GM23338 (cell line): ENCODE measurements at regions not wholly inside any gene's neighbourhood (a gene's known extent, or its start where the extent isn't known, plus 50 kb on each side); places are given as distances from the start of the nearest gene placed in this dataset.

Experiments used
- ATAC-seq: fragments of 200-7000 bp; cut with Tn5 transposase; 3 replicates; pipeline ENCODE4 v1.9.1; 2020
- DNase-seq: peaks from one replicate; pipeline ENCODE4 v3.0.0-alpha.2; 2015; ENCODE audit warnings: low spot score
- H2AFZ ChIP-seq: fragments of 200-600 bp; sonication (generic); 2 replicates; pipeline ENCODE4 v1.8.0; 2016; ENCODE audit warnings: antibody characterized with exemption, mild to moderate bottlenecking, moderate library complexity
- H3F3A ChIP-seq: fragments of 200-600 bp; sonication (generic); replicated peaks from 2 replicates; pipeline ENCODE4 v1.8.0; 2017; ENCODE audit warnings: antibody characterized with exemption, mixed run types, low read depth
- H3K27ac ChIP-seq: fragments of 200-600 bp; sonication (generic); 2 replicates; pipeline ENCODE4 v1.6.1; 2016; ENCODE audit warnings: low read depth
- H3K27me3 ChIP-seq: fragments of 200-600 bp; sonication (generic); 2 replicates; pipeline ENCODE4 v1.8.0; 2016; ENCODE audit warnings: mild to moderate bottlenecking, mixed run types, moderate library complexity; ENCODE audit not compliant: insufficient read depth
- H3K36me3 ChIP-seq: fragments of 200-600 bp; sonication (generic); 2 replicates; pipeline ENCODE4 v1.8.0; 2016; ENCODE audit warnings: mild to moderate bottlenecking; ENCODE audit not compliant: insufficient read depth
- H3K4me1 ChIP-seq: fragments of 200-600 bp; sonication (generic); 2 replicates; pipeline ENCODE4 v1.8.0; 2016; ENCODE audit warnings: mild to moderate bottlenecking, moderate library complexity; ENCODE audit not compliant: insufficient read depth
- H3K4me2 ChIP-seq: fragments of 200-600 bp; sonication (generic); 2 replicates; pipeline ENCODE4 v1.7.1; 2017; ENCODE audit warnings: mixed run types
- H3K4me3 ChIP-seq: fragments of 200-600 bp; sonication (generic); 2 replicates; pipeline ENCODE4 v1.6.1; 2016; ENCODE audit warnings: mixed run types
- H3K79me2 ChIP-seq: fragments of 200-600 bp; sonication (generic); replicated peaks from 2 replicates; pipeline ENCODE4 v1.8.0; 2017; ENCODE audit warnings: mild to moderate bottlenecking; ENCODE audit not compliant: insufficient read depth
- H3K9me2 ChIP-seq: fragments of 200-600 bp; sonication (generic); 2 replicates; pipeline ENCODE4 v1.8.0; 2017; ENCODE audit not compliant: insufficient read depth
- H4K20me1 ChIP-seq: fragments of 200-600 bp; sonication (generic); replicated peaks from 2 replicates; pipeline ENCODE4 v1.8.0; 2017; ENCODE audit warnings: mild to moderate bottlenecking; ENCODE audit not compliant: insufficient read depth
- H3K27ac Mint-ChIP-seq: 2 replicates; pipeline ENCODE4 v1.8.0; 2020; ENCODE audit warnings: inconsistent platforms, mild to moderate bottlenecking, moderate library complexity, mixed read lengths
- H3K27me3 Mint-ChIP-seq: 3 replicates; pipeline ENCODE4 v1.8.0; 2022; ENCODE audit warnings: low read depth, mild to moderate bottlenecking, moderate library complexity, mixed read lengths, inconsistent platforms; ENCODE audit not compliant: insufficient read depth, poor library complexity
- H3K36me3 Mint-ChIP-seq: 3 replicates; pipeline ENCODE4 v1.8.0; 2021; ENCODE audit warnings: low read depth, mild to moderate bottlenecking, inconsistent platforms, moderate library complexity, mixed read lengths
- H3K4me1 Mint-ChIP-seq: 3 replicates; pipeline ENCODE4 v1.8.0; 2020; ENCODE audit warnings: mild to moderate bottlenecking, inconsistent platforms, mixed read lengths
- H3K4me3 Mint-ChIP-seq: 3 replicates; pipeline ENCODE4 v1.8.0; 2021; ENCODE audit warnings: moderate library complexity, mild to moderate bottlenecking, inconsistent platforms, mixed read lengths
- H3K9me3 Mint-ChIP-seq: 3 replicates; pipeline ENCODE4 v1.8.0; 2020; ENCODE audit warnings: moderate library complexity, mild to moderate bottlenecking, inconsistent platforms, mixed read lengths
- CREB1 ChIP-seq: fragments of 250-450 bp; sonication (Bioruptor Pico); IDR thresholded peaks from 2 replicates; pipeline ENCODE4 v1.5.0; 2020; ENCODE audit warnings: low read depth, mild to moderate bottlenecking, moderate library complexity
- ETS1 ChIP-seq: IDR thresholded peaks from 2 replicates; pipeline ENCODE4 v1.6.1; 2016; ENCODE audit warnings: antibody characterized with exemption
- EZH2 ChIP-seq: fragments of 200-600 bp; sonication (generic); IDR thresholded peaks from one replicate; pipeline ENCODE4 v1.8.0; 2017; ENCODE audit warnings: antibody characterized with exemption, mild to moderate bottlenecking, low read depth; ENCODE audit not compliant: unreplicated experiment
- EZH2phosphoT487 ChIP-seq: fragments of 200-600 bp; sonication (generic); IDR thresholded peaks from one replicate; pipeline ENCODE4 v1.8.1; 2018; ENCODE audit warnings: antibody characterized with exemption; ENCODE audit not compliant: unreplicated experiment
- JUNB ChIP-seq: IDR thresholded peaks from one replicate; pipeline ENCODE4 v1.6.1; 2016; ENCODE audit warnings: antibody characterized with exemption; ENCODE audit not compliant: unreplicated experiment
- NANOG ChIP-seq: IDR thresholded peaks from 2 replicates; pipeline ENCODE4 v1.6.1; 2016; ENCODE audit warnings: antibody characterized with exemption, borderline replicate concordance
- POLR2AphosphoS5 ChIP-seq: IDR thresholded peaks from 2 replicates; pipeline ENCODE4 v1.6.1; 2016; ENCODE audit warnings: antibody characterized with exemption, low read depth
- STAT1 ChIP-seq: IDR thresholded peaks from one replicate; pipeline ENCODE4 v1.6.1; 2016; ENCODE audit warnings: antibody characterized with exemption; ENCODE audit not compliant: unreplicated experiment
- ZNF114 ChIP-seq: fragments of 250-450 bp; sonication (Bioruptor Pico); IDR thresholded peaks from 2 replicates; pipeline ENCODE4 v1.5.0; 2020; ENCODE audit warnings: mild to moderate bottlenecking, moderate library complexity
- ZNF331 ChIP-seq: fragments of 250-450 bp; sonication (Bioruptor Pico); IDR thresholded peaks from 2 replicates; pipeline ENCODE4 v1.5.0; 2020; ENCODE audit warnings: low read depth, mild to moderate bottlenecking, moderate library complexity
- ZNF462 ChIP-seq: fragments of 250-450 bp; sonication (Bioruptor Pico); IDR thresholded peaks from 2 replicates; pipeline ENCODE4 v1.5.0; 2020; ENCODE audit warnings: mild to moderate bottlenecking, moderate library complexity
- TF ChIP-seq, protein P1 (sequence below), 2 experiments: fragments of 200-600 bp in 1 of 2; sonication (generic) in 1 of 2; conservative IDR thresholded peaks; 2 replicates each; pipeline versions ENCODE4 v1.5.1 to v1.6.1; 2016 to 2017; ENCODE audit warnings: antibody characterized with exemption in 2 of 2, low read depth in 2 of 2, mild to moderate bottlenecking in 2 of 2, moderate library complexity in 1 of 2
- TF ChIP-seq, protein P2 (sequence below): IDR thresholded peaks from one replicate; pipeline ENCODE4 v1.6.1; 2018; ENCODE audit warnings: antibody characterized with exemption; ENCODE audit not compliant: unreplicated experiment

- no peak overlapping the region for H3K27ac Mint-ChIP-seq
- TF ChIP-seq, protein P1, sequence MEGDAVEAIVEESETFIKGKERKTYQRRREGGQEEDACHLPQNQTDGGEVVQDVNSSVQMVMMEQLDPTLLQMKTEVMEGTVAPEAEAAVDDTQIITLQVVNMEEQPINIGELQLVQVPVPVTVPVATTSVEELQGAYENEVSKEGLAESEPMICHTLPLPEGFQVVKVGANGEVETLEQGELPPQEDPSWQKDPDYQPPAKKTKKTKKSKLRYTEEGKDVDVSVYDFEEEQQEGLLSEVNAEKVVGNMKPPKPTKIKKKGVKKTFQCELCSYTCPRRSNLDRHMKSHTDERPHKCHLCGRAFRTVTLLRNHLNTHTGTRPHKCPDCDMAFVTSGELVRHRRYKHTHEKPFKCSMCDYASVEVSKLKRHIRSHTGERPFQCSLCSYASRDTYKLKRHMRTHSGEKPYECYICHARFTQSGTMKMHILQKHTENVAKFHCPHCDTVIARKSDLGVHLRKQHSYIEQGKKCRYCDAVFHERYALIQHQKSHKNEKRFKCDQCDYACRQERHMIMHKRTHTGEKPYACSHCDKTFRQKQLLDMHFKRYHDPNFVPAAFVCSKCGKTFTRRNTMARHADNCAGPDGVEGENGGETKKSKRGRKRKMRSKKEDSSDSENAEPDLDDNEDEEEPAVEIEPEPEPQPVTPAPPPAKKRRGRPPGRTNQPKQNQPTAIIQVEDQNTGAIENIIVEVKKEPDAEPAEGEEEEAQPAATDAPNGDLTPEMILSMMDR (conservative IDR thresholded peaks at IDR 0.05; ENCODE audit: low read depth in 2 of 2), result no peak
- TF ChIP-seq, protein P2, sequence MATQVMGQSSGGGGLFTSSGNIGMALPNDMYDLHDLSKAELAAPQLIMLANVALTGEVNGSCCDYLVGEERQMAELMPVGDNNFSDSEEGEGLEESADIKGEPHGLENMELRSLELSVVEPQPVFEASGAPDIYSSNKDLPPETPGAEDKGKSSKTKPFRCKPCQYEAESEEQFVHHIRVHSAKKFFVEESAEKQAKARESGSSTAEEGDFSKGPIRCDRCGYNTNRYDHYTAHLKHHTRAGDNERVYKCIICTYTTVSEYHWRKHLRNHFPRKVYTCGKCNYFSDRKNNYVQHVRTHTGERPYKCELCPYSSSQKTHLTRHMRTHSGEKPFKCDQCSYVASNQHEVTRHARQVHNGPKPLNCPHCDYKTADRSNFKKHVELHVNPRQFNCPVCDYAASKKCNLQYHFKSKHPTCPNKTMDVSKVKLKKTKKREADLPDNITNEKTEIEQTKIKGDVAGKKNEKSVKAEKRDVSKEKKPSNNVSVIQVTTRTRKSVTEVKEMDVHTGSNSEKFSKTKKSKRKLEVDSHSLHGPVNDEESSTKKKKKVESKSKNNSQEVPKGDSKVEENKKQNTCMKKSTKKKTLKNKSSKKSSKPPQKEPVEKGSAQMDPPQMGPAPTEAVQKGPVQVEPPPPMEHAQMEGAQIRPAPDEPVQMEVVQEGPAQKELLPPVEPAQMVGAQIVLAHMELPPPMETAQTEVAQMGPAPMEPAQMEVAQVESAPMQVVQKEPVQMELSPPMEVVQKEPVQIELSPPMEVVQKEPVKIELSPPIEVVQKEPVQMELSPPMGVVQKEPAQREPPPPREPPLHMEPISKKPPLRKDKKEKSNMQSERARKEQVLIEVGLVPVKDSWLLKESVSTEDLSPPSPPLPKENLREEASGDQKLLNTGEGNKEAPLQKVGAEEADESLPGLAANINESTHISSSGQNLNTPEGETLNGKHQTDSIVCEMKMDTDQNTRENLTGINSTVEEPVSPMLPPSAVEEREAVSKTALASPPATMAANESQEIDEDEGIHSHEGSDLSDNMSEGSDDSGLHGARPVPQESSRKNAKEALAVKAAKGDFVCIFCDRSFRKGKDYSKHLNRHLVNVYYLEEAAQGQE, result no peak
- no peak for TF ChIP-seq EZH2
- TF ChIP-seq ZNF331 (CRISPR knock-in tag), result no peak
- TF ChIP-seq POLR2AphosphoS5, result no peak
- no peak for TF ChIP-seq NANOG
- no peak for TF ChIP-seq ETS1
- no peak for TF ChIP-seq ZNF114 (CRISPR knock-in tag)
- no peak for TF ChIP-seq EZH2phosphoT487
- TF ChIP-seq STAT1, result no peak
- TF ChIP-seq ZNF462 (CRISPR knock-in tag), result no peak
- TF ChIP-seq CREB1 (CRISPR knock-in tag), result no peak
- no peak for TF ChIP-seq JUNB
Measured at GRCh38 chr15:31271711-31272557, 54.7 kb upstream of the KLF13 start.

More at GRCh38 chr15:31271711-31272557, 54.7 kb upstream of the KLF13 start:
- Histone ChIP-seq H3K9me2 (peaks cover 9% of the 10 kb centered on the region; the same call in 1 of the 2 replicates), H3K4me1 (no peaks in the 10 kb centered on the region; the same call in 1 of the 2 replicates), H3K4me2 (no peak overlapping the region), H2AFZ (no peak overlapping the region), H3K27ac (no peak overlapping the region), H3K79me2 (no peaks in the 10 kb centered on the region), H3F3A (no peaks in the 10 kb centered on the region), H4K20me1 (no peaks in the 10 kb centered on the region), H3K27me3 (no peaks in the 10 kb centered on the region), H3K4me3 (no peak overlapping the region), H3K36me3 (no peaks in the 10 kb centered on the region)
- Mint-ChIP-seq H3K4me1 (peaks cover 12% of the 10 kb centered on the region), H3K4me3 (no peak overlapping the region), H3K36me3 (no peaks in the 10 kb centered on the region), H3K27me3 (peaks cover 4% of the 10 kb centered on the region), H3K9me3 (no peaks in the 10 kb centered on the region)
- no peak for ATAC-seq
- no peak for DNase-seq
